OCI-LY3 (cell line): ENCODE measurements at regions not wholly inside any gene's neighbourhood (a gene's known extent, or its start where the extent isn't known, plus 50 kb on each side); places are given as distances from the start of the nearest gene placed in this dataset.
"Not testable (repeated sequence)": the region's sequence is repeated elsewhere in the genome, so short reads cannot be mapped to it uniquely, and the experiment has no call there.

ENCODE experiments used
- H2AFZ ChIP-seq: fragments of 200-600, 300-600 bp; shearing (Covaris generic); 2 replicates; pipeline ENCODE4 v1.6.0; 2014; ENCODE audit warnings: antibody characterized with exemption, low read depth, low read length
- H3K27ac ChIP-seq: fragments of 200-600, 300-600 bp; sonication (generic); 2 replicates; pipeline ENCODE4 v1.5.1; 2014; ENCODE audit warnings: mild to moderate bottlenecking, low read length, moderate library complexity, mixed read lengths
- H3K27me3 ChIP-seq: fragments of 200-600, 300-600 bp; sonication (generic); 2 replicates; pipeline ENCODE4 v1.6.1; 2014; ENCODE audit warnings: low read depth, low read length, mixed read lengths
- H3K36me3 ChIP-seq: fragments of 200-600, 300-600 bp; sonication (generic); replicated peaks from 2 replicates; pipeline ENCODE3; 2014; ENCODE audit warnings: low read depth, low read length, mixed read lengths
- H3K4me1 ChIP-seq: fragments of 300-600, 200-600 bp; sonication (generic); 2 replicates; pipeline ENCODE4 v1.6.1; 2014; ENCODE audit warnings: low read length, mixed read lengths
- H3K4me2 ChIP-seq: fragments of 200-600, 300-600 bp; sonication (generic); 2 replicates; pipeline ENCODE4 v1.6.1; 2014; ENCODE audit warnings: low read length, mixed read lengths
- H3K4me3 ChIP-seq: fragments of 300-600, 200-600 bp; sonication (generic); 2 replicates; pipeline ENCODE4 v1.5.1; 2014; ENCODE audit warnings: antibody characterized with exemption, mild to moderate bottlenecking, low read length, moderate library complexity
- H3K79me2 ChIP-seq: fragments of 300-600, 200-600 bp; shearing (Covaris generic); 2 replicates; pipeline ENCODE4 v1.6.1; 2014; ENCODE audit warnings: mild to moderate bottlenecking, low read length, mixed read lengths
- H3K9ac ChIP-seq: fragments of 300-600, 200-600 bp; shearing (Covaris generic); 2 replicates; pipeline ENCODE4 v1.6.0; 2014; ENCODE audit warnings: mild to moderate bottlenecking, low read length, moderate library complexity
- H3K9me3 ChIP-seq: fragments of 200-600, 300-600 bp; shearing (Covaris generic); 2 replicates; pipeline ENCODE4 v1.6.1; 2014; ENCODE audit warnings: low read length, mixed read lengths; ENCODE audit not compliant: insufficient read depth
- H4K20me1 ChIP-seq: fragments of 200-600, 300-600 bp; sonication (generic); 2 replicates; pipeline ENCODE4 v1.6.1; 2016; ENCODE audit warnings: low read length, mixed read lengths; ENCODE audit not compliant: insufficient read depth
- EZH2phosphoT487 ChIP-seq: fragments of 200-600 bp; shearing (Covaris generic); IDR thresholded peaks from 2 replicates; pipeline ENCODE4 v1.6.1; 2018; ENCODE audit warnings: antibody characterized with exemption, mixed run types, low read depth
- TF ChIP-seq, protein P1 (sequence below): fragments of 200-600, 300-600 bp; sonication (generic); IDR thresholded peaks from 2 replicates; pipeline ENCODE4 v1.5.1; 2014; ENCODE audit warnings: antibody characterized with exemption, low read length, low read depth

DNA sequence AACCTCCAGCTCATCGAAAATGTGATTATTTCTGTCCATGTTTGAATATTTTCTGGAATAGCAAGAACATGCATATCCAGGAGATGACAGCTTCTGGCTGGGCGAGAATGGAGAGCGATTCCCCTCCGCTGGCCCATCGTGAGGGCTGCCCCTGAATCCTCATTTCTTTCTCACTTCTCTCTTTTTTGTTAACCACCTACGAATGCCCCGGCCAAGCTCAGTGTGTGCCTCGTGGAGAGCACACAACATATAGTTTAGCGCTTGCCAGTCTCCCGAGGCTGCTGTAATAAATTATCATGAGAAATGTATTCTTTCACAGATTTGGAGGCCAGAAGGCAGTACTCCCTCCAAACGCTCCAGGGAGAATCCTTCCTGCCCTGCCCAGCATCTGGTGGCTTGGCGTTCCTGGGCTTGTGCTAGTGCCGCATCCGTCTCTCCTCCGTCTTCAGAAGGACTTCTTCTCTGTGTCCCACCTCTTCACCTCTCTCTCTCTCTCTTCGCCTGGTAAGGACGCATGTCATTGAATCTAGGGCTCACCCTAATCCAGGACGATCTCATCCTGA, 1306.0 kb downstream of the TBC1D22A start:
- no peak for TF ChIP-seq EZH2phosphoT487
- TF ChIP-seq, protein P1, sequence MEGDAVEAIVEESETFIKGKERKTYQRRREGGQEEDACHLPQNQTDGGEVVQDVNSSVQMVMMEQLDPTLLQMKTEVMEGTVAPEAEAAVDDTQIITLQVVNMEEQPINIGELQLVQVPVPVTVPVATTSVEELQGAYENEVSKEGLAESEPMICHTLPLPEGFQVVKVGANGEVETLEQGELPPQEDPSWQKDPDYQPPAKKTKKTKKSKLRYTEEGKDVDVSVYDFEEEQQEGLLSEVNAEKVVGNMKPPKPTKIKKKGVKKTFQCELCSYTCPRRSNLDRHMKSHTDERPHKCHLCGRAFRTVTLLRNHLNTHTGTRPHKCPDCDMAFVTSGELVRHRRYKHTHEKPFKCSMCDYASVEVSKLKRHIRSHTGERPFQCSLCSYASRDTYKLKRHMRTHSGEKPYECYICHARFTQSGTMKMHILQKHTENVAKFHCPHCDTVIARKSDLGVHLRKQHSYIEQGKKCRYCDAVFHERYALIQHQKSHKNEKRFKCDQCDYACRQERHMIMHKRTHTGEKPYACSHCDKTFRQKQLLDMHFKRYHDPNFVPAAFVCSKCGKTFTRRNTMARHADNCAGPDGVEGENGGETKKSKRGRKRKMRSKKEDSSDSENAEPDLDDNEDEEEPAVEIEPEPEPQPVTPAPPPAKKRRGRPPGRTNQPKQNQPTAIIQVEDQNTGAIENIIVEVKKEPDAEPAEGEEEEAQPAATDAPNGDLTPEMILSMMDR, result no peak
- H3K4me3 ChIP-seq, result no peak overlapping the region
- H3K4me2 ChIP-seq, result no peak overlapping the region
- peaks cover 6% of the 10 kb centered on the region; the same call in 1 of the 2 replicates for H3K9me3 ChIP-seq
- H2AFZ ChIP-seq, result no peak overlapping the region
- no peaks in the 10 kb centered on the region for H4K20me1 ChIP-seq
- no peaks in the 10 kb centered on the region for H3K36me3 ChIP-seq
- no peak overlapping the region for H3K27ac ChIP-seq
- H3K9ac ChIP-seq, result no peak overlapping the region
- peaks cover 23% of the 10 kb centered on the region for H3K4me1 ChIP-seq
- H3K27me3 ChIP-seq, result no peaks in the 10 kb centered on the region
- H3K79me2 ChIP-seq, result no peaks in the 10 kb centered on the region

DNA sequence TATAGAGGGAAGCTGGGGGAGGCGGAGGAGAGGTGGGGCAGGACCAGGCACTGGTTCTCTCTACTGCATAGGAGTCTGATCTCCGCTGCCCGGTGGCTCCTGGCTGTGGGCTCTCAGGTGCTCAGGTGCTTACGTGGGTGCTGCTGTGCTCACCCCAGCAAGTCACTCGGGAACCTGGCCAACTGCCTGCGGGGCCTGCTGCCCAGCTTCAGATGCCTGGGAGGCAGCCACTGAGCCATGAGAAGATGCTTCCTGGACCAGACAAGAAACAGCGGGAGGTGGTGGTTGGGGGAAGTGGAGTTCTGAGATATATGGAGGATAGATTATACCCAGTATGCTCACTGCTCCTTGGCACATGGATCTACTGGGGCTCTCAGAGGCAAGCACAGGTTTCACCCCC, 1303.4 kb downstream of the TBC1D22A start:
- TF ChIP-seq EZH2phosphoT487, result no peak
- TF ChIP-seq, protein P1, result no peak
- H3K9me3 ChIP-seq, result no peaks in the 10 kb centered on the region
- no peak overlapping the region for H3K4me2 ChIP-seq
- peaks cover 9% of the 10 kb centered on the region for H3K27me3 ChIP-seq
- H3K36me3 ChIP-seq, result no peaks in the 10 kb centered on the region
- H2AFZ ChIP-seq, result no peak overlapping the region
- peaks cover 10% of the 10 kb centered on the region; the same call in 1 of the 2 replicates for H3K4me1 ChIP-seq
- H3K4me3 ChIP-seq, result no peak overlapping the region
- no peaks in the 10 kb centered on the region for H4K20me1 ChIP-seq
- no peak overlapping the region for H3K9ac ChIP-seq
- H3K79me2 ChIP-seq, result no peaks in the 10 kb centered on the region
- no peak overlapping the region for H3K27ac ChIP-seq

DNA sequence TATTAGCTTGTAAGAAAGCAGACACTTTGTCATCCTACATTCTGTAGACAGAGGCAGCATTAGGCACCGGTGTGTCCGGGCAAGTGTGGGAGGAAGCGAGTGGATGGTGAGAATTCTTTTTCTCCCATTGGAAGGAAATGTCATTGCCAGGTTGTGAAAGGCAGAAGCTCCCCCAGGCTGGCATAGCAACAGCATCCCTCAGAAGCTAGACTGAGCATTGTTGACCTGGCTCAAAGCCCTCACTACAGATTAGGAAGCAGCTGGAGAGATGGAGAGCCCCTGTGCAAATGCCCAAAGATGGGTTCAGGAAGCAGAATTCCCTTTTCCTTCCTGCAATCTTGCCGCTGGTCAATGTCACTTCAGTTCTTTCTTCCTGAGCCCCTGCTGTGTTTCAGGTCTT, 1299.3 kb downstream of the TBC1D22A start:
- Histone ChIP-seq H3K36me3 (no peaks in the 10 kb centered on the region), H3K9me3 (no peaks in the 10 kb centered on the region), H3K4me3 (no peak overlapping the region), H3K4me2 (no peak overlapping the region), H4K20me1 (no peaks in the 10 kb centered on the region), H3K27me3 (peaks cover 16% of the 10 kb centered on the region), H3K79me2 (no peaks in the 10 kb centered on the region), H3K27ac (no peak overlapping the region), H3K4me1 (no peaks in the 10 kb centered on the region), H2AFZ (no peak overlapping the region), H3K9ac (no peak overlapping the region)
- TF ChIP-seq, protein P1, result no peak
- no peak for TF ChIP-seq EZH2phosphoT487

DNA sequence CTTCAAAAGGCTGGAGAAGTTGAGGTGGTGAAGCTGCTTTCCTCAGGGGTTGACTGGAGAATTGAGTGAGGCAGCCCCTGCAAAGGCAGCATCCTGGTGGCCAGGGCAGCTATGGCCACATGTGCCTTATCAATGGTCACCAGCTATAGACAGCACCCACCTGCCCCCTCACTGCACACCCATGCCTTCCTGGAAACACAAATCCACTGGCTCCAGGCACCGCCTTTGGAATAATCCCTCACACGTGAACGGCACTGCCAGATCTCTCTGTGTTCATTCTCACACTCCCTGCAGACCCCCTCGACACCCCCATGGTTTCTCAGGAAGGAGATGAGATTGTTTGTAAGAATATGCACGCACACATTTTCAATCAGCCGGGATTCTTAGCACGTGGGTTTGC, 1297.8 kb downstream of the TBC1D22A start:
- H3K4me2 ChIP-seq, result no peak overlapping the region
- no peaks in the 10 kb centered on the region for H3K9me3 ChIP-seq

DNA sequence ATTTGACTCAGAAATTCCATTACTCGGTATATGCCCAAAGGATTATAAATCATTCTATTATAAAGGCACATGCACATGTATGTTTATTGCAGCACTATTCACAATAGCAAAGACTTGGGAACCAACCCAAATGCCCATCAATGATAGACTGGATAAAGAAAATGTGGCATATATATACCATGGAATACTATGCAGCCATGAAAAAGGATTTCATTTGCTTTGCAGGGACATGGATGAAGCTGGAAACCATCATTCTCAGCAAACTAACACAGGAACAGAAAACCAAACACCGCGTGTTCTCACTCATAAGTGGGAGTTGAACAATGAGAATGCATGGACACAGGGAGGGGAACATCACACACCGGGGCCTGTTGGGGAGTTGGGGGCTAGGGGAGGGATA, 1297.1 kb downstream of the TBC1D22A start:
- not testable (repeated sequence) for H3K4me1 ChIP-seq, H3K4me3 ChIP-seq, H2AFZ ChIP-seq, H3K9ac ChIP-seq, H3K36me3 ChIP-seq, H3K4me2 ChIP-seq, H3K79me2 ChIP-seq, H3K27ac ChIP-seq, H4K20me1 ChIP-seq, H3K9me3 ChIP-seq
- peaks cover 16% of the 10 kb centered on the region for H3K27me3 ChIP-seq

More for the DNA sequence above, 1297.8 kb downstream of the TBC1D22A start:
- Histone ChIP-seq H4K20me1 (no peaks in the 10 kb centered on the region), H3K36me3 (no peaks in the 10 kb centered on the region), H3K27me3 (peaks cover 16% of the 10 kb centered on the region), H3K79me2 (no peaks in the 10 kb centered on the region), H3K4me1 (no peaks in the 10 kb centered on the region), H3K4me3 (no peak overlapping the region), H3K9ac (no peak overlapping the region), H3K27ac (no peak overlapping the region), H2AFZ (no peak overlapping the region)
- TF ChIP-seq, protein P1, result no peak
- no peak for TF ChIP-seq EZH2phosphoT487
